ENCODE measurements at regions not wholly inside any gene's neighbourhood (a gene's known extent, or its start where the extent isn't known, plus 50 kb on each side); places are given as distances from the start of the nearest gene placed in this dataset.

- TF ChIP-seq POLR2A (IDR thresholded peaks at IDR 0.05) = no peak
- TF ChIP-seq, protein P1, sequence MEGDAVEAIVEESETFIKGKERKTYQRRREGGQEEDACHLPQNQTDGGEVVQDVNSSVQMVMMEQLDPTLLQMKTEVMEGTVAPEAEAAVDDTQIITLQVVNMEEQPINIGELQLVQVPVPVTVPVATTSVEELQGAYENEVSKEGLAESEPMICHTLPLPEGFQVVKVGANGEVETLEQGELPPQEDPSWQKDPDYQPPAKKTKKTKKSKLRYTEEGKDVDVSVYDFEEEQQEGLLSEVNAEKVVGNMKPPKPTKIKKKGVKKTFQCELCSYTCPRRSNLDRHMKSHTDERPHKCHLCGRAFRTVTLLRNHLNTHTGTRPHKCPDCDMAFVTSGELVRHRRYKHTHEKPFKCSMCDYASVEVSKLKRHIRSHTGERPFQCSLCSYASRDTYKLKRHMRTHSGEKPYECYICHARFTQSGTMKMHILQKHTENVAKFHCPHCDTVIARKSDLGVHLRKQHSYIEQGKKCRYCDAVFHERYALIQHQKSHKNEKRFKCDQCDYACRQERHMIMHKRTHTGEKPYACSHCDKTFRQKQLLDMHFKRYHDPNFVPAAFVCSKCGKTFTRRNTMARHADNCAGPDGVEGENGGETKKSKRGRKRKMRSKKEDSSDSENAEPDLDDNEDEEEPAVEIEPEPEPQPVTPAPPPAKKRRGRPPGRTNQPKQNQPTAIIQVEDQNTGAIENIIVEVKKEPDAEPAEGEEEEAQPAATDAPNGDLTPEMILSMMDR (IDR thresholded peaks at IDR 0.05) = no peak
Observed at GRCh38 chr2:8249141-8249540, 432.7 kb upstream of the ID2 start.

Measured in adrenal gland (tissue), 5 donors.